ENCODE measurements at regions not wholly inside any gene's neighbourhood (a gene's known extent, or its start where the extent isn't known, plus 50 kb on each side); places are given as distances from the start of the nearest gene placed in this dataset.
"Not testable (repeated sequence)": the region's sequence is repeated elsewhere in the genome, so short reads cannot be mapped to it uniquely, and the experiment has no call there.

GRCh38 chr17:15828727-15829314 lies 96.7 kb downstream of the TBC1D26 start (continued):
- TF ChIP-seq ZBTB17 (tag by site-specific recombination; IDR thresholded peaks at IDR 0.05), result 0 out of 2 replicates have a peak, but pooled peaks have one; percentile 22
- TF ChIP-seq YY1 (tag by site-specific recombination; IDR thresholded peaks at IDR 0.05), result peak; percentile 62

GRCh38 chr17:15830221-15830620 lies 98.1 kb downstream of the TBC1D26 start:
- CTCF ChIA-PET, result not testable (repeated sequence)

GRCh38 chr17:15831182-15831581 lies 99.1 kb downstream of the TBC1D26 start:
- 0 out of 2 replicates have a peak, but pooled peaks have one; percentile 29 for TF ChIP-seq PRDM1 (tag by site-specific recombination; IDR thresholded peaks at IDR 0.05)
- TF ChIP-seq SP7 (tag by site-specific recombination; IDR thresholded peaks at IDR 0.05), result peak; percentile 22; the same call in 1 of the 2 replicates
- peak; percentile 82 for TF ChIP-seq SCRT2 (tag by site-specific recombination; IDR thresholded peaks at IDR 0.05)
- TF ChIP-seq PATZ1 (tag by site-specific recombination; IDR thresholded peaks at IDR 0.05), result peak; percentile 25; the same call in 1 of the 2 replicates
- TF ChIP-seq ZNF335 (tag by site-specific recombination; conservative IDR thresholded peaks at IDR 0.05), result 0 out of 2 replicates have a peak, but pooled peaks have one; percentile 16
- H3K4me3 ChIP-seq (ENCODE audit: low read depth, low read length); H3K36me3 ChIP-seq (ENCODE audit: control insufficient read depth in 2 of 2, insufficient read depth in 1 of 2, low read length in 2 of 2); H3K27ac ChIP-seq (ENCODE audit: extremely low read depth, low read depth, low read length); POLR2A ChIA-PET; H3K9me3 ChIP-seq (ENCODE audit: control insufficient read depth, insufficient read depth, low read depth, low read length); H3K4me1 ChIP-seq (ENCODE audit: control insufficient read depth, insufficient read depth, low read length): not testable (repeated sequence)
- CTCF ChIA-PET, result interaction anchor here (0.6 to 0.7 kb wide), 2 partner anchors 118 to 606 kb away, joined by 3 read pairs; no protein-coding TSS in a partner anchor

More at GRCh38 chr17:15830221-15830620, 98.1 kb downstream of the TBC1D26 start:
- H3K4me1 ChIP-seq (ENCODE audit: control insufficient read depth, insufficient read depth, low read length); H3K36me3 ChIP-seq (ENCODE audit: control insufficient read depth in 2 of 2, insufficient read depth in 1 of 2, low read length in 2 of 2); H3K4me3 ChIP-seq (ENCODE audit: low read depth, low read length); H3K9me3 ChIP-seq (ENCODE audit: control insufficient read depth, insufficient read depth, low read depth, low read length); H3K27ac ChIP-seq (ENCODE audit: extremely low read depth, low read depth, low read length); POLR2A ChIA-PET: not testable (repeated sequence)
- TF ChIP-seq ZNF843 (tag by site-specific recombination; IDR thresholded peaks at IDR 0.05) (0 out of 2 replicates have a peak, but pooled peaks have one; percentile 15), ZNF366 (tag by site-specific recombination; conservative IDR thresholded peaks at IDR 0.05) (peak; percentile 86), ZEB2 (tag by site-specific recombination; IDR thresholded peaks at IDR 0.05) (peak; percentile 69), KLF8 (tag by site-specific recombination; IDR thresholded peaks at IDR 0.05) (peak; percentile 48; the same call in 1 of the 2 replicates), SP7 (tag by site-specific recombination; IDR thresholded peaks at IDR 0.05) (peak; percentile 67), ZNF394 (tag by site-specific recombination; IDR thresholded peaks at IDR 0.05; ENCODE audit: borderline replicate concordance) (0 out of 2 replicates have a peak, but pooled peaks have one; percentile 12), FEZF1 (tag by site-specific recombination; IDR thresholded peaks at IDR 0.05) (peak; percentile 76), ZNF629 (tag by site-specific recombination; IDR thresholded peaks at IDR 0.05) (peak; percentile 55; the same call in 1 of the 2 replicates), OSR2 (tag by site-specific recombination; IDR thresholded peaks at IDR 0.05) (peak; percentile 53; the same call in 1 of the 2 replicates)

GRCh38 chr17:15832921-15833480 lies 100.9 kb downstream of the TBC1D26 start:
- H3K4me1 ChIP-seq (ENCODE audit: control insufficient read depth, insufficient read depth, low read length); H3K9me3 ChIP-seq (ENCODE audit: control insufficient read depth, insufficient read depth, low read depth, low read length): not testable (repeated sequence)

More at GRCh38 chr17:15832921-15833480, 100.9 kb downstream of the TBC1D26 start:
- H3K27ac ChIP-seq (ENCODE audit: extremely low read depth, low read depth, low read length); H3K4me3 ChIP-seq (ENCODE audit: low read depth, low read length); CTCF ChIA-PET; POLR2A ChIA-PET; H3K36me3 ChIP-seq (ENCODE audit: control insufficient read depth in 2 of 2, insufficient read depth in 1 of 2, low read length in 2 of 2): not testable (repeated sequence)

Measured in HEK293 (cell line).